HL-60 (cell line): ENCODE measurements at regions not wholly inside any gene's neighbourhood (a gene's known extent, or its start where the extent isn't known, plus 50 kb on each side); places are given as distances from the start of the nearest gene placed in this dataset.

Source experiments
- CTCF ChIP-seq: IDR thresholded peaks from one replicate; pipeline ENCODE4 v1.5.1; 2011; ENCODE audit warnings: low read length, control low read depth, inconsistent platforms; ENCODE audit not compliant: insufficient read depth
- REST ChIP-seq: IDR thresholded peaks from 2 replicates; pipeline ENCODE4 v1.6.1; 2012; ENCODE audit warnings: low read depth; ENCODE audit not compliant: insufficient replicate concordance

- TF ChIP-seq REST (no peak), CTCF (no peak)
Measured at GRCh38 chr5:155125551-155126095, 112.1 kb downstream of the KIF4B start.
